ENCODE measurements at regions not wholly inside any gene's neighbourhood (a gene's known extent, or its start where the extent isn't known, plus 50 kb on each side); places are given as distances from the start of the nearest gene placed in this dataset.
"Not testable (repeated sequence)": the region's sequence is repeated elsewhere in the genome, so short reads cannot be mapped to it uniquely, and the experiment has no call there.

DNA sequence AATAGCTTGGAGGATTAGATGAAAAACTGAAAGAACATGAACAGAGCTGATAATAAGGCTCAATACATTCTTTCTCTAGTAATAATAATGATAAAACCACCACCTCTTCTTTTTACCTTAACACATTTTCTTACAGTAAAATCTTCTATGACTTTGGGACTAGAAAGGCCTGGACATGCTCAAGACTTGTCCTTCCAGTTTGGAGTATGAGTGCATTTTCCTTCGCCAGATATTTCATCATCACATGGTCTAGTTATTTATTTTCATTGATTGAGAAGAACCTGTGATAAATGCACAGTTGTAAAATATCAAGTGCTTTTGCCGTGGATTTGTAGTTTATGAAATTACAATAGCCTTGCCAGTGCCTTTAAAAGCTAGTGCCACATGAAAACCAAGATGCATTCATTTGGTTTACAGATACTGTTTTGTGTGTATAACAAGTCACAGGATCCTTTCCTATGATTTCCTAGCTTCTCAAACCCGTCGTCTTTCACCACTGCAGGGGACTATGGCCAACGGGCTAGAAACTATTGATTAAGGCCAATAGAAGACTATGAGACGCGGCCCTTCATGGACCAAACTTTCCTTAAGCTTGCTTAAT, 200.2 kb upstream of the ZNF217 start:
- no peak for DNase-seq

DNA sequence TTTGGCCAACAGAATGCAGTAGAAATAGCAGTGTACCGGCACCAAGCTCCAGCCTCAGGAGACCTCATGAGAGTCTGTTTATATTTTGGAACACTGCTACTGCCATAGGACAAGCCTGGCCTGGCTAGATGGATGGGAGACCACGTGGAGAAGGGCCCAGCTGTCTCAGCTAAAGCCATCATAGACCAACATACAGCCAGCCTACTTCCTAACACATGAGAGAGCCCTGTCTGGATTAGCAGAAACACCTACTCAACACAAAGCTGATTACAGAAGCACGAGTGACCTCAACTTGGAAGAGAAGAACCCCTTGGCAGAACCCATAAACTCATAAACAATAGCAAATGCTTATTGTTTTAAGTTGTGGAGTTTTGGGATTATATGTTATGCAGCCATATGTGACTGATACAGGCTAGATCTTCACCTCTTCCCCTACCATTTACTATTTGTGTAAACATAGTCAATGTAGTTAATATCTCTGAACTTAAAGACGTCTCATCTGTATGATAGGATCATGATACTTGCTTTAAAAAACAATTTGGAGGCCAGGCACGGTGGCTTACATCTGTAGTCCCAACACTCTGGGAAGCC, 199.4 kb upstream of the ZNF217 start:
- DNase-seq: no peak

DNA sequence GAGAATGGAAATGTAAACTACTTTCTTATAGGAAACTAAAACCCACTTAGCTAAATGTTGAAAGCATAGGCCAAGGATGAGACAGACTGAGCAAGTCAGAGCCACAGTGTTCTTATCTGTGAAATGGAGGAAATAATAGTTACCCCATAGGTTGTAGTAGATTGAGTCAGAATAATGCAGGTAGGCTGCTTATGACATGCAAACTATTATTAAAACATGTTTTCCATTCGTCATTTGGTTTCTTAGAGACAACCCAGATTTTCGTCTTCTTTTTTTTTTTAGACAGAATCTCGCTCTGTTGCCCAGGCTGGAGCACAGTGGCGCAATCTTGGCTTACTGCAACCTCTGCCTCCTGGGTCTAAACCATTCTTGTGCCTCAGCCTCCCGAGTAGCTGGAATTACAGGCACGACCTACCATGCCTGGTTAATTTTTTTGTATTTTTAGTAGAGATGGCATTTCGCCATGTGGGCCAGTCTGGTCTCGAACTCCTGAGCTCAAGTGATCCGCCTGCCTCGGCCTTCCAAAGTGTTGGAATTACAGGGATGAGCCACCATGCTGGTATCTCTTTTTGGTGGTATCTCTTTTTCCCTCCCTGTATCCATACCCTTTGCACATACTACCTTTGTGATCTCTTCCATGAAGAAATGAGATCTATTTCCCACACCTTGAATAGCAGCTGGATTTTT, 196.5 kb upstream of the ZNF217 start:
- no peak for DNase-seq

DNA sequence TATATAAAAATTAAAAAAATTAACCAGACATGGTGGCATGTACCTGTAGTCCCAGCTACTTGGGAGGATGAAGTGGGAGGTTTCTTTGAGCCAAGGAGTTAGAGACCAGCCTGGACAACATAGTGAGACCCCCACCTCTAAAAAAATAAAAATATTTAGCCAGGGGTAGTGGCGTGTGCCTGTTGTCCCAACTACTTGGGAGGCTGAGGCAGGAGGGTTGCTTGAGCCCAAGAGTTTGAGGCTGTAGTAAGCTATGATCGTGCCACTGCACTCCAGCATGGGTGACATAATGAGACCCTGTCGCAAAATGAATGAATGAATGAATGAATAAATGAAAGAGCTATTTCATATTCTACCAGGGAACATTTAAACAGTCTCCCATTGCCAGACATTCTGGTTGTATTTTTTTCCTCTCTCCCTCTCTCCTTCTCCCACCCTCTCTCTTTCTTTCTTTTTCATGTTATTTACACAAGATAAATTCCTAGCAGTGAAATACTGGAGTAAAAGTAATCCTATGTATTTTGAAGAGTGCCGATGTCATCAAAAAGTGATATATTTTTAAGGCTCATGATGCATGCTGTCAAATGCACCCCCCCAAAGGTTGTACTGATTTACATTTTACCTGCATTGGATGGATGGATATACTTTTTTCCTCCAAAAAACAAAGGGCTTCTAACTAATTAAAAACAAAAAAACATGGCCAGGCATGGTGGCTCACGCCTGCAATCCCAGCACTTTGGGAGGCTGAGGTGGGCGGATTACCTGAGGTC, 194.8 kb upstream of the ZNF217 start:
- no peak for DNase-seq

DNA sequence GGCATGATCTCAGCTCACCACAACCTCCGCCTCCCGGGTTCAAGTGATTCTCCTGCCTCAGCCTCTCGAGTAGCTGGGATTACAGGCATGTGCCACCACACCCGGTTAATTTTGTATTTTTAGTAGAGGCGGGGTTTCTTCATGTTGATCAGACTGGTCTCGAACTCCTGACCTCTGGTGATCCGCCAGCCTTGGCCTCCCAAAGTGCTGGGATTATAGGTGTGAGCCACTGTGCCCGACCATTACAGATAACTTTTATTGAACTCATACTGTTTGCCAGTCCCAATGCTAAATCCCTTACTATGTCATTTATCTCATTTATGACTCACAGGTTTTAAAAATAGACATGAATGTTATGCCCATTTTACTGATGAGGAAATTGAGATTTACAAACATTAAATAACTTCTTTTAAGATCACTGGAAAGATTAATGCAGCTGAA, 193.9 kb upstream of the ZNF217 start:
- not testable (repeated sequence) for DNase-seq

DNA sequence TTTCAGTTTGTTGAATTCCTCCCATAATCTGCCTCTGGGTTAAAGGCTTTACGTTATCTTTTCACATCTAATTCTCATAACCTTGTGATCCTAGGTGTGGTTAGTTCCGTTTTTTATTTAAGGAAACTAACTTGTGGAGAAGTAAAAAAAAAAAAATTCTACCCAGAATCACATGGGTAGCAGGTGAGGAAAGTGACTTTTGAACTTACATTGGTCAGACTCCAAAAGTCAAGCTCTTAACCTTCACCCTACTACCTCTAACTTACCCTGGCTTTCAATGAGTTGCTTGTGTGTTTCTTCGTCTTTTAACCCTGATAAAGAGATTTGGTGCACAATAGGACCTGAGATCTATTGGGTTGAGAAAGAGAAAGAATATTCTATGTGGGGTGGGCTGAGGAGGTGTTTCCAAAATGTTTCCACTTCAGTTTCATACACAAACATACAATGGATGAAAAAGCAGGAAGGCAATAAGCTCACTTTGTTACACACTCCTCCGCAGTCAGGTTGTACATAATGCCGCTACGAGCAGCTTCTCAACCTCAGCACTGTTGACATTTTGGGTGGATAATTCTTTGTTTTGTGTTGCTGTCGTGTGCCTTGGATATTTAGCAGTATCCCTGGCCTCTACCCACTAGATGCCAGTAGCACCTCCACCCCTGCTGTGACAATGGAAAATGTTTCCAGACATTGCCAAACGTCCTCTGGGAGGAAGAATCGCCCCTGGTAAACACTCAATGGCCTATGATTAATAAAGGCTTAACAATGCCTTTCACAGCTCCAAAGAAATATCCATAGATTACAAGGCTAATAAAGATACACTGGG, 193.0 kb upstream of the ZNF217 start:
- DNase-seq: no peak

DNA sequence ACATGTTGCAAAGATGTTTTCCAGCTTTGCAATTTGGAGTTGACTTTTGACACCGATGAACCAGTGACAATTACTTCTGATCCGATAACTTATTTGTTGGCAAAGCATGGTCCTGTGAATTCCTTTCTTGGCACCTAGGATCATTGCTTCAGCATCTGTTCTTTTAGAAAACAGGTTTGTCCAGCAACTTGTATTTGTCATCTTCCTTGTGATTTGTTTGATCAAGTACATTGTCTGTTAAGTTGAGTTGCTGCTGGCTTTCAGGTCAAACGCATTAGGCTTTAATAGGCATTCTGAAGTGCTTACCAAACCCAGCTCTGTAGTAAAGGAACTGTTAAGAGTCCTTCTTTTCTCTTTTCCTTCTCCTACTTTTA, 192.4 kb upstream of the ZNF217 start:
- no peak for DNase-seq

DNA sequence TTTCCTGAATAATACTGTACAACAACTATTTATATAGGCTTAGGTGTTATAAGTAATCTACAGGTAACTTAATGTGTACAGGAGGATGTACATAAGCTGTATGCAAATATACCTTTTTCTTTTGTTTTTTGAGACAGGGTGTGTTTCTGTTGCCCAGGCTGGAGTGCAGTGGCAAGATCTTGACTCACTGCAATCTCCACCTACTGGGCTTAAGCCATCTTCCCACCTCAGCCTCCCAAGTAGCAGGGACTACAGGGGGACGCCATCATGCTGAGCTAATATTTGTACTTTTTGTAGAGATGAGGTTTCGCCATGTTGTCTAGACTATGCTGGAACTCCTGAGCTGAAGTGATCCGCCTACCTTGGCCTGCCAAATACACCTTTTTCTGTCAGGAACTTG, 191.7 kb upstream of the ZNF217 start:
- DNase-seq: no peak

DNA sequence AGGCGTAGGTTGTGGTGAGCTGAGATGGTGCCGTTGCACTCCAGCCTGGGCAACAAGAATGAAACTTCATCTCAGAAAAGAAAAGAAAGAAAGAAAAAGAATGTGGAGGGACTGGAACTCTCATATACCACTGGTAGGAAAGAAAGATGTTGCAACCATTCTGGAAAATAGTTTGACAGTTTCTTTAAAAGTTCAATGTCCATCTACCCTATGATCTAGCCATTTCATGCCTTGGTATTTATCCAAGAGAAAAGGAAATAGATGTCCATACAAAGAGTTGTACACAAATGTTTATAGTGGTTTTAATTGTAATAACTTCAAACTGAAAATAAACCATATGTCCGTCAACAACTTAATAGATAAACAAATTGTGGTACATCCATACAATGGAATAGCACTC, 190.1 kb upstream of the ZNF217 start:
- no peak for DNase-seq

DNA sequence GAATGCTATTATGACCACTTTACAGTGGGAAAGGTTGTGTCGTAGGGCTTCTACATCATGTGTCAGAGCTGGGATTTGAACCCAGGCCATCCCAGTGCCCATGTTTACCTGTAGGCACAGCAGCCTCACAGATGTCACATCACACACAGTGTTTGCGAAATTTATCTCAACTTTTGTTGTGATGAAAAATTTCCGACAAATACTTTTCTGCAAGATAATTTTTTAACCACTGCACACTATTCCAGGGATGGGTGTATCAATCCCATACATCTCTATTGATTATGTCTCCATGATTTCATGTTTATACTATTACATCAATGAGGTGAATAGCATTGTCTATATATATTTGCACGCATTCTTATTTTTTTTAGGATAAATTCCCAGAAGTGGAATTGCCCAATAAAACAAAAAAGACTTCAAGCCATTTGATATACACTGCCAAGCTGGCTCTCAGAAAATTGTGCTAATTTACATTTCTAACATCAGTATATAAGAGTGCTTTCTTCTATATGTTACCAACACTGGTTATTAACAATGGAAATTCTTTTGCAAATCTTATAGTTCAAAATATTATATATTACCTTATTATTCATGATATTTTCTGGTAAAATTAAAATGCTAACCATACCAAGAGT, 189.1 kb upstream of the ZNF217 start:
- no peak for DNase-seq

DNA sequence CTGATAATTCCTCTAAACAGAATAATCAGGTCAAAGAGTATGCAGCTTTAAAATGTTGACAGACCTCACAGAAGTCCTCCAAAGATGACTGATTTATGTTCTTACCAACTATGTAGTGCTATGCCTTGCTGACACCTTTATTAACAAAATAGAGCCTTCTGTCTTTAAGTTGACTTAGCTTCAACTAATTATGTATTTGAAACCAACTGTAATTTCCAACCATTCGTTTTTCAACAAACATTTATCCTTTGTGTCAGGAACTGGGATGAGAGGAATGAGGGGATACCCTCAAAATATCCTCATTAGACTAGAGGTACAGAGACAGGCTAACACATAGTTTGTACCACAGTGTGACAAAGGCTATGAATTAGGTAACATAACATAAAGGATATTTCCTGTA, 186.2 kb upstream of the ZNF217 start:
- DNase-seq: no peak

DNA sequence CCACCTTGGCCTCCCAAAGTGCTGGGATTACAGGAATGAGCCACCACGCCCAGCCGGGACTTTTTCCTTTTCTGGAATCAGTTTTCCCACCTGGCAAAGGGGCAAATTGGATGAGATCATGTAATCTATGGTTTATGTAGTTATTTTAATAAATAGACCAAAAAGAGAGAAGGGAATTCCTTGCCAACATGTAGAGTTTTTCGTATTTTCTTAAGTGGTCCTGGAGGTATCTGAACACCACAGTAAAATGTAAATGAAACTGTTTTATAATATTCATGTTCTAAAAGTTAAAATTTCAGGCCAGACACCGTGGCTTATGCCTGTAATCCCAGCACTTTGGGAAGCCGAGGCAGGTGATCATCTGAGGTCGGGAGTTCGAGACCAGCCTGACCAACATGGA, 185.1 kb upstream of the ZNF217 start:
- no peak for DNase-seq

DNA sequence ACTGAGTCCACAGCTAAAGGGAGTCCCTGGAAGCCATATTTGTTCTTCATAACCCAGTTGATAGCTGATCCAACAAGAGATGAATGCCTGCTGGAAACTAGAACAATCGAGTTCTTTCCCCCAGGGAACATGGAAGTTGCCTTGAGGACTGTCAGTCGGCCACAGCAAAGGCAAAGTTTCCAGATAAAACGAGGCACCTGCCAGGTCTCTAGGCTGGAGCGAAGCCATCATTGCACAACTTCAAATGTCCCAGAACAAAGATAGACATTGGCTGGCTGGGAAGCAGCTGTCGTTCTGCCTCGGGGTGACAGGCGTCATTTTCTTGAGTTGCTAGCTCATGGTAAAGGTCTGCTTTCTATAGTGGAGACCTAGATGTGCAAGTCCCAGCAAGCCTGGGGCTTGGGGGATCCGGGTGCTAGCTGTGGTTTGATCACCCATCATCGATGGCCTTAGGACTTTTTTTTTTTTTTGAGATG, 184.4 kb upstream of the ZNF217 start:
- DNase-seq: no peak

DNA sequence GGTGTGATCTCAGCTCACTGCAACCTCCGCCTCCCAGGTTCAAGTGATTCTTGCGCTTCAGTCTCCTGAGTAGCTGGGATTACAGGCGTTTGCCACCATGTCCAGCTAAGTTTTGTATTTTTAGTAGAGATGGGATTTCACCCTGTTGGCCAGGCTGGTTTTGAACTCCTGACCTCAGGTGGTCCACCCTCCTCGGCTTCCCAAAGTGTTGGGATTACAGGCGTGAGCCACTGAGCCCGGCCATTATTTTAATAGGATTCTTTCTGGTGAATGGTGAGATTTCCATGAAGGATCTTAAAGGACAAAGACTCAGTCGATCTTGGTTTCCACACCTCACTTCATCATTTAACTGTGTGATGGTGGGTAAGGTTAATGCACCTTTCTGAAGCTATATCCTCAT, 183.8 kb upstream of the ZNF217 start:
- not testable (repeated sequence) for DNase-seq

DNA sequence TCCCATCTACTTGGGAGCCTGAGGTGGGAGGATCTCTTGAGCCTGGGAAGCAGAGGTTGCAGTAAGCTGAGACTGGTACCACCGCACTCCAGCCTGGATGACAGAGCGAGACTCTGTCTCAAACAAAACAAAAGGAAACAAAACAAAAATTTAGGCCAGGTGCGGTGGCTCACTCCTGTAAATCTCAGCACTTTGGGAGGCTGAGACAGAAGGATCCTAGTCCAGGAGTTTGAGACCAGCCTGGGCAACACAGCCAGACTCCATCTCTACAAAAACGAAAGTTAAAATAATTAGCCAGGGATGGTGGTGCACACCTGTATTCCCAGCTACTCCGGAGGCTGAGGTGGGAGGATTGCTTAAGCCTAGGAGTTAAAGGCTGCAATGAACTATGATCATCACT, 183.2 kb upstream of the ZNF217 start:
- no peak for DNase-seq

DNA sequence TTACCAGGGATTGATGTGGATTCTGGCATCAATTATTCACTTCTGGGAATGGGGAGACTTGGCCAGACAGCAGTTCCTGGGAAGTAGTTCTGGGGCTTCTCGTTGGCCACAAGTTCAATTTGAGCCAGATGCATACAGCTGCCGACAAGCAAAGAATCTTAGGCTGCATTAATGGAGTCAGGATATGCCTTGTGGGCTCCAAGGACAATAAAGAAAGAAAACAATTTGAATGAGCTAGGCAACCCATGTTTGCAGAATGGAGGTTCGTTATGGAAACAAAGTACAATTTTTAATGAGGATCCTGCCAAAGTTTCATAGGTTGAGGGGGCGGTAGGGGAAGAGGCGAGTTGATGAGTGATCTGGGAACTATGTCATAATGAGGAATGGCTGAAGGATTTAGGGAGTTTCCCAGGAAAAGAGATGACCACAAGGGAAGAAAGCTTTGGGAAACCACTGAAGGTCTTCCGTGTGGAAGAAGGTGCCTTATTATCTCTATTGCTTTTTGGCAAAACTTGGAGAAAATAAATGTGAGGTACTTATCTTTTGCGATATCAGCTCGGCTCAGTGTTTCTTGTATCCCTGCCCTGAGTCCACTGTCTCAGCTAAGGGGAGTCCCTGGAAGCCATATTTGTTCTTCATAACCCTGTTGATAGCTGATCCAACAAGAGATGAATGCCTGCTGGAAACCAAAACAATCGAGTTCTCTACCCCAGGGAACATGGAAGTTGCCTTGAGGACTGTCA, 181.0 kb upstream of the ZNF217 start:
- DNase-seq: no peak

DNA sequence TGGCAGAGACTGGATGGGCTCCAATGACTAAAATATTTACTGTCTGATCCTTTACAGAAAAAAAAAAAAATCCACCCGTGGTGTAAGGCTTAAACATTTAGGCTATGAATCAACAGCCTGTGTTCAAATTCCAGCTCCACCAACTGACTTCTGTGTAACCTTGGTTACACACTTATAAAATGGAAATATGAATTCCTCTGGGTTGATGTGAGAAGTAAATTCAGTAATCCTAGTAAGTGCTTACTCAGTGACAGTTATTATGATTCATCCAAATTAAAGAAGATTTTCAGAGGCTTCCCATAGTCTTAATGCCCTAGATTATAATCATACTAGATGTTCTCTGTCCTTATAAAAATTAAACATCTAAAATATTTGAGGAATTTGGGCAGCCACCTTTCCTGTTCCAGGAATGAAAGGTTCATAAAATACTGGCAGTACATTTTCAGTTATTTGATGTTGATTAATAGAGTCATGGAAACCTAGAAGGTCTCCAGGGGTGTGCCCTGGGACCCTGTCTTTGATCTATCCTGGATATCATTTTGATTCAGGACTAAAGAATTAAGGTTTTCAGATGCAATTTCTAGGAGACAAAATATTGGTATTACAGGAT, 180.3 kb upstream of the ZNF217 start:
- no peak for DNase-seq

DNA sequence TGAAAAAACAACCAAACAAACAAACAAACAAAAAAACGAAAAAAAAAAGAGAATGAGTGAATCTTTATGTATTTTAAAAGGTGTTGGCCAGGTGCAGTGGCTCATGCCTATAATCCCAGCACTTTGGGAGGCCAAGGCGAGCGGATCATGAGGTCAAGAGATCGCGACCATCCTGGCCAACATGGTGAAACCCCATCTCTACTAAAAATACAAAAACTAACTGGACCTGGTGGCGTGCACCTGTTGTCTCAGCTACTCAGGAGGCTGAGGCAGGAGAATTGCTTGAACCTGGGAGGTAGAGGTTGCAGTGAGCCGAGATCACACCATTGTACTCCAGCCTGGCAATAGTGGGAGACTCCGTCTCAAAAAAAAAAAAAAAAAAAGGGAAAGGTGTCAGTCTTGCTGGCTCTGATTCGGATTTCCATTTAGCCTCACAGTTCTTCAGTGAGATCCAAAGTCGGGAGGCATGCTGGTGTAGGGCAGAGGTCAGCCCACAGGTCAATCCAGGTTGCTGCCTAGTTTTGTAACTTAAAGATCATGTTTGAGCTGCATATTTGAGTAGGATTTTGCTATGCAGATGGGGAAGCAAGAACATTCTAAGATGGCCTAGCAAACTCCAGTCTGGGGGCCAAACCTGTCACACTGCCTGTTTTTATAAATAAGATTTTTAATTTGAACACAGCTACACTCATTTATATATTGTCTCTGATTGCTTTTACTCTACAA, 179.6 kb upstream of the ZNF217 start:
- not testable (repeated sequence) for DNase-seq

DNA sequence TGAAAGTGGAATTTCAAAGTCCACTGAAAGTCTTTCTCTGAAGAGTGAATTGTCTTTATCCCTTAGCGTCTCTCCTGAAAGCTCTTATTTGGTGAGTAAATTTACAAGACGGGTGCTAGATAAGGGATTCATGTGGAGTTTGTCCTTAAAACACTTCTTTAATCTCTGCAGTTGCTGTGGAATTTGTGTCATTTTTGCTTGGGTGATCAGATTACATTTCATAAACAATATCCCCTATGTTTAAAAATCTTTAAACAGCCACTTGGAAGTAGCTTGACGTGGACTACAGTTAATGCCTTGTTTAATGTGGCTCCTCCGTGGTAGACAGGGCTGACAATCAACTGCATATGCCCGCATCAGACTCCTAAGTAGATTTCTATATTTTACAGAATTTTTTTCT, 175.4 kb upstream of the ZNF217 start:
- no peak for DNase-seq

DNA sequence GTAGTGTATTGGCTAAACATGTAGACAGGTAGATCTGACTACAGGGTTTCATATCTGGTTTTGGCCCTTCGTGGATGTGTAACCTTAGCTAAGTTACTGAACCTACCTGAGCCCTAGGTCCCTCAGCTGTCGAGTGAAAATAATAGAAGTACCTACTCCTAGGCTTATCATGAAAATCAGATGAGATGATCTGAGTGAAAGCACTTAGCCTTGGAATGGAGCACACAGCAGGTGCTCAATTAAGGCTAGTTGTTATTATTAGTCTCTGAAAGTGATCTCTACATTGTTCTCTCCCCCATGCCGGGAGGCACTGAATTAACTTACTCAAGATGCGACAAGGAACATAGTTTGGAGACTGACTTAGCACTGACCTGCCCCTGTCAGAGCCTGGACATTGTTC, 174.7 kb upstream of the ZNF217 start:
- no peak for DNase-seq
